ENCODE measurements at regions not wholly inside any gene's neighbourhood (a gene's known extent, or its start where the extent isn't known, plus 50 kb on each side); places are given as distances from the start of the nearest gene placed in this dataset.

- no peak for TF ChIP-seq POLR2A (IDR thresholded peaks at IDR 0.05)
- no peak for TF ChIP-seq CTCF (IDR thresholded peaks at IDR 0.05)
- no peak for TF ChIP-seq POLR2AphosphoS5 (IDR thresholded peaks at IDR 0.05)
- TF ChIP-seq EP300 (IDR thresholded peaks at IDR 0.05): no peak
Measured at GRCh38 chr11:104370478-104370877, 206.5 kb upstream of the PDGFD start.
